T-helper 1 cell (primary cell): ENCODE measurements at regions not wholly inside any gene's neighbourhood (a gene's known extent, or its start where the extent isn't known, plus 50 kb on each side); places are given as distances from the start of the nearest gene placed in this dataset.

ENCODE experiments used
- DNase-seq, 5 donors: peaks; one replicate each; pipeline ENCODE4 v3.0.0-alpha.2; 2012 to 2020

DNA sequence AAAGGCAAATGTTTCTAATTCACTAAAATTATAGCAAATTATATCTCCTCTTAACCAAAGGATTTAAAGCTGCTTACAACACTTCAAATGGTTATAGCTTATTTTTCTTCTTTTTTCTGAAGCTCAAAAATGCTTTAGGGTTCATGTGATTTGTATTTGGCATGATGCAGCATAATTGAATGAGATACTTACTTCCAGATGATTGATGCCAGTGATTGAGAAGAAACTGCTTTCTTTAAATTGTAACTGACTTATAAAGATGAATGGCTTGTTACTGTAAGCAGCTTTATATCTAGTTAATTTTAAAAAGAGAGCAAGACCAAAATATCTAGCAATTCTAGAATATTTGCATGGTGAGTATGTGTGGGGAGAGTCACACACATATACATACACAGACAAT lies 270.7 kb upstream of the THRB start:
- DNase-seq, result no peak

DNA sequence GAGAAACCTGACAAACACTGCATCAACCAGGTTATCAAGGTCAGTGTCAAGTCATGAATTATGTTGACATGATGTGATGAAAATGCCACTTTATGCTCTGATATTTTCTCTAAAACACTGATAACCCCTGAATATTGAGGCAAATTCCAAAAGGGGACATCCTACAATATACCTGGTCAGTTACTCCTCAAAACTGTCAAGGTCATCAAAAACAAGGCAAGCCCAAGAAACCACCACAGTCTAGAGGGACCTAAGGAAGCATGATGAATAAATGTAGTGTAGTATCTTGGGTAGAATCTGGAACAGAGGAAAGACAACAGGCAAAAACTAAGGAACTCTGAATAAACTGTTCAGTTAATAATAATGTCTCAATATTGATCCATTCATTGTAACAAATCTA lies 275.3 kb upstream of the THRB start:
- DNase-seq, result no peak

DNA sequence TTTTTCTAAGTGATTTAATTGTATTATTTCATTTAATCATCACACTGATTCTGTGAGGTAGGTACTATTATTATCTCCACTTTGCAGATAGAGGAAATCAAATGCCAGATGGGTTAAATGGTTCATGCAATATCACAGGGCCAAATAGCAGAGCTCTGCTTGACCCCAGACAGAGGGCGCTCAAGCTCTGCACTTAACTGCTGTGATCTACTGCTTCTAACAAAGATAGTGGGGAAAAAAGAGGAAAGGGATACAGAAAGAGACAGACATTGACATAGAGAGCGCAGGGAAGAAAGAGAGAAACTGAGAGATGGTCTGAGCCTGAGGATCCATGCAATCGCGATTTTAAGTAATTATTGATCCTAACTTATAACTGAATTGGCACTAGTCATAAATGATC lies 279.1 kb upstream of the THRB start:
- DNase-seq, result peak in 1 of 5 donors; percentile 1

DNA sequence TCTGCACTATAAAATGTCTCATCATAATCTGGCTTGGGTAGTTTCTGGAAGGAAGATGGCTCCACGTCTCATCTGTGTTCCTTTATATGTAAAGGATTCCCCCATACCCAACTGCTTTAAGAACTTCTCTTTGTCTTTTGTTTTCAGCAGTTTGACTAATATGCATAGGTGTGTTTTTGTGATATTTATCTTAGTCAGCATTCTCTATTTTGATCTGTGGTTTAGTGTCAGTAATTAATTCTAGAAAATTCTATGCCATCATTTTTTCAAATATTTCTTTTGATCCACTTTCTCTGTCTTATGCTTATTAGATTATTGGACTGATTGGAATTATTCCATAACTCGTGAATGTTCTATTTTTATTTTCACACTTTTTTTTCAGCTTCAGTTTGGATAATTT lies 286.3 kb upstream of the THRB start:
- no peak for DNase-seq

DNA sequence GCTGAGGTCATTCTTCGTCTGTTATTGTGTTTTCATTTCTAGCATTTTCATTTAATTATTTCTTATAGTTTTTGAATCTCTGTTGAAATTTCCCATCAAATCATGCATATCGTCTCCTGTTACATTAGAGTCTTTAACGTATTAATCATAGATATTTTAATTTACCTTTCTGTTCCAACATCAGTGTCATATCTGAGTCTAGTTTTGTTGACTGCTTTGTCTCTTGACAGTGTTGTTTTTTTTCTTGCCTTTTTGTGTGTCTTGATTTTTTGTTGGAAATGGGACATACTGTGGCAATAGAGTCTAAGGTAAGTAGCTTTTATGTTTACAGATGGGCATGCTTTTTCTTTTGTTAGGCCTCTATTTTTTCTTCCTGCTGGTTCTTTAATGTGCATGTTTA lies 286.8 kb upstream of the THRB start:
- no peak for DNase-seq

DNA sequence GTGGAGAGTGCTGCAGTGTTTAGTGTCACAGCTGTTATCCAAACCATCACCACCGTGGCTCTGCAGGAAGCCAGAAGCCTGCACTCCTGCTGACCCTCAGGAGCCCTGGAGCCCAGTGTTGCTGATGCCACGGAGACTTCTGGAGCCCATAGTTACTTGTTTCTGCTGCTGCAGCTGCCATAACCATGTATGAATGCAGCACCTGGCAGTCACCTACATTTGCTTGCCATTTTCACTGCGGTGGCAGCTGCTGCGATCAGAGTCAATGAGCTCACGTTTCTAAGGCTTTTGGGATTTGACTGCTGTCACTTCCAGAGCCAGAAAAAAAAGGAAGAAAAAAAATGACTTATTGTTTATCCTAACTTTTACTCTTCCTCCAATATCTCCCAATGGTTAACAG lies 299.2 kb upstream of the THRB start:
- DNase-seq, result no peak

DNA sequence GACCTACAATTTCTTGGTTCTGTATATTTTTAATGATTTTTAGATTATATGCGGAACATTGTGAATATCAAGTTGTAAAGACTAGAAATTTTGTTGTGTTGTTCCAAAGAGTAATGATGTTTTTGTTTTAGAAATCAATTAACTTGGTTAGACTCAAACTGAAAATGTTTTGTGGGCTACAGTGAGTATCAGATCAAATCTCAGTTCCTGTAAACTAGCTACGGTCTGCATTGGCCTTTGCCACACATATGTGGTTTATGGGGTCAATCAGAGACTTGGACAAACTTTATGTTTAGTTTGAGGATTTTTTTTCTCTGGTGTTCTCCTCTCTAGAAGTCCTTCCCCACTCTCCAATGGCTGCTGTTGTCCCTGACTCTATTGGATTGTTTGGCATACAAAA lies 308.0 kb upstream of the THRB start:
- DNase-seq, result no peak

DNA sequence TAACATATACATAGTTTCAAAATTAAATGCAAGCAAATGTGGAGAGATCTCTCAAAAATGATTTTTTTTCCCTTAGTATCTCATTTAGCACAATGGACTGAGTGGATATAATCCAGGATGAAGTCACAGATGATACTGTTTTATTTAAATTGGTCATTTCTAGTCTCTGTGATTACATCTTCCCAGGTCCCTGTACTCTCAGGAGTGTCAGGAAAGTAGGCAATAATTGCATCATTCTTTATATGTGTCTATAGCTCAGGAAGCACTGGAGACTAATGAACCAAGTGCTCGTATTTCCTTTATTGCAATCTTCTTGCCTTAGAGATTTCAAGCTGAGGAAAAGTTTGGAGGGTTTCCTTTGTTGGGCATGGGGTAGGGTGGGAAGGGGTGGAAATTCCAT lies 309.4 kb upstream of the THRB start:
- no peak for DNase-seq

DNA sequence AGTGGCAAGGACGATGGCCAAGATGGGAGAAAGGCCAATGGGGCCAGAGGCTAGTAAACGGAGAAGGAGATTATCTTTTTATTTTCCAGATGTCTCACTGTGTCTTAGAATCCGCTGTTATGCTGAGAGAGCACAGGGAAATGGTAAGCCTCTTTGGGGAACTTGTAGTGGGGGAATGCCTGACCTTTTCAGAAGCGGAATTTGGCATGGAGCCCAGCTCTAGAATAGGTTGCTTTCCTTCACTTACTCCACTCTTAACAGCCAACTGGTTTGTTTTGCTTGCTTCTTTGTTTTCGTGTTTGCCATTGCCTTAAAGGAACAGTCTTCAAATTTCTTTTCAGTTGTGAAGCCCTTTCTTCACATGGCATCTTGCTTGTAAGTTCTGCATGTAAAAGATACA lies 316.2 kb upstream of the THRB start:
- no peak for DNase-seq

DNA sequence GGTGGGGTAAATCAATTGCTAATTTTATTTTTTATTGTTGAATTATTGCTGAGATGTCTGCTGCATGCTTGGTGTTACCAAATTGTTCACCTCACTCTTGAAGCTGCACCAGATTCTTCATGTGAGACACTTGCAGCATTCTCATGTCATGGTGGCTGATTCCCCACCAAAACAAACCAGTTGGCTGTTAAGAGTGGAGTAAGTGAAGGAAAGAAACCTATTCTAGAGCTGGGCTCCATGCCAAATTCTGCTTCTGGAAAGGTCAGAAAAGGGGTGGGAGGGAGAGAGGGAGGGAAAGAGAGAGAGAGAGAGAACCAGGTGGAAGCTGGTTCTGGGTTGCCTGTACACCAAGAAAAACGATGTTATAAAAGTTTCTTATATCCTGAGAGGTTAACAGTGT lies 317.5 kb upstream of the THRB start:
- no peak for DNase-seq

DNA sequence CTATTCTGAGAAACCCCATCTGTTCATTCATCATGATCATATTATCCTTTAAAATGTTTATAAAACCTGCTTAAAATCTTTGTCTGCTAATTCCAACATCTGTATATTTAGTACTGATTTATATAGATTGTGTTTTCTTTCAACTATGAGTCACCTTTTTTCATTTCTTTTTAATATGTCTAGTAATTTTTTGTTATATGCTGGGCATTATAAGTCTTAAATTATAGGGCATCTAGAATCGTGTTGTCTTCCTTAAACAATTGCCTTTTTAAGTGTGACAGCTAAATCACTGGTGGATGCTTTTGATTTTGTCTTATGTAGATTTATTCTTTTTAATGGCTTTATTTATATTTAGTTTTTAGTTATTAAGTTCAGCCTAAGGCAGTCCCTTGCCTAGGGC lies 323.4 kb upstream of the THRB start:
- no peak for DNase-seq

DNA sequence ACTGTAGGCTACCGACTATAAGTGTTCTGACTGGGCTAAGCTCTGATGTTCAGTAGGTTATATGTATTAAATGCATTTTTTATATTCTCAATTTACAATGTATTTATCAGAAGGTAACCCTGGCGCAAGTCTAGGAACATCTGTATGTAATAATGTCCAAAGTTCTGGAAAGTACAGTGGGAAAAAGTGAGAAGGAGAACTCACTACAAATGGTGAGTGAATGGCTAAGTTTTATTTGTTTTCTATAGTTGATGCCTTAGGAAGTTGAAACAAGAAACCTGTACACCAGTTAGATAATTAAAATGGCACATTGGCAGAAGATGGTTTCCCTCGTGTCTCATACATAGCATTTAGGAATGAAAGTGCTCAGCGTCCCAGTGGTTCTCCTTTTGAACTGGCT lies 333.4 kb upstream of the THRB start:
- DNase-seq, result no peak

DNA sequence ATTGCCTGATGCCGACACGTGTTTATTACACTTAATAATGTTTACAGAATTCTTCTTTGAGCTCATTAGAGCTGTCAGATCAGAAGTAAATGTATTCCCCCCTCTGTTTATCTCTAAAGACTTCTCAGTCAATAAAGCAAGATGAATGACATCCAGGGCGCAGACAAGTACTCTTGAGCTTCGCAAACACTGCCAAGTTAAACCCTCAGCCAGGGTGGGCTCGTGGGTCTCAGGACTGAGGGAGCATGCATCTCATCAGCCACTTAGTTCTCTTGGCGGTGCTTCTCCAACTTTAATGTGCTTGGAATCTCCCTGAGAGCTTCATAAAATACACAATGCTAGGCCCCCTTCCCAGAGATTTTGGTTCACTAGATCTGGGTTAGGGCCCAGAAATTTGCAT lies 333.9 kb upstream of the THRB start:
- no peak for DNase-seq

DNA sequence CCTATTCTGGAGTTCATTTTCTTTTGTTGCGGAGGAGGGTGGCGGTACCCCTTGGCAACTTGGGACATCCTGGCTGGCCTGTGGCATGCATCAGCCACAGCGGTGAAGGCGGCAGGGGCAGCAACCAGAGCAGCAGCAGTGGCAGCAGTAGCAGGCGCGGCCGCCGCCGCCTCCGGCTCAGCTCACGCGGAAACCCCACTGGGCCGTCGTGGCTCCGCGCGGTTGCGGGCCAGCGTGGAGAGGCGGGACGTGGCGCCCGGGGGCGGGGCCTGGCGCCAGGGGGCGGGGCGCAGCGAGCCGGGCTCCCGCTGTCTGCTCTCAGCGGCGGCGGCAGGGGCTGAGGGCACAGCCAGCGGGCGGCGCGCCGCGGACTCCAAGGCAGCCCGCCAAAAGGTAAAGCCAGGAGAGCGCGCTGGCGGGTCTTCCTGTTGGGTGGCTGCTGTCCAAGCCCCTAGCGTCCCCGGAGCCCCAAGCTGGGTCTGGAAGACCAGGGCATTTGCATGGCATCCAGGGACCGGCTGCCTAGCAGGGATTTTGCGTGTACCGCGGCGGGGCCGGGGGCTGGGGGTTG lies 334.4 kb upstream of the THRB start:
- no peak for DNase-seq

DNA sequence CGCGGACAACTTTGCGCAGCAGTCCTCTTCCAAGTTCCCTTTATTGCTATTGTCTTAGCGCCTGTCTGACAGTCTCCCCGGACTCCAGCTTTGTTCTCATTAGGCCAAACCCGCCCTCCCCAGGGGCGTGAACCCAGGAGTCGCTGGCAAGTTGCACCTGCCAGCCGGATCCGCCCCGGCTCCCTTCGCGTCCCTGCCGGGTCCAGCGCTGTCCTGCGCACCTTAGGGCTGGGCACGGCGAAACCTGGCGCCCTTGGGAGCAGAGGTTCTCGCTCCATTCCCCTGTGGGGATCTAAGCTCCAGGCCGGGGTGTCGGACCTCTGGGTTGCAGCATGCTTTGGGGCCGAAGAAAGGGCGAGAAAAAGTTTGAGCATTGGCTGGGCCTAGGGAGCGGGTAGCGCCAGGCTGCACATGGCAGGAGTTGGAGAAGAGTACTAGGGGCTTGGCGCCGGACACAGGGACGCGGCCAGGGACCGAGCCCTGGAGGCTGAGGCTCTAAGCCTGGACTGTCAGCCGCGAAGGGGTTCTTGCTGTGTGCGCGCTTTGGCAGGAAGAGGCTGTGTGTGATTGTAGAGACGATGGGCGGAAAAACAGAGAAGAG lies 335.1 kb upstream of the THRB start:
- no peak for DNase-seq

DNA sequence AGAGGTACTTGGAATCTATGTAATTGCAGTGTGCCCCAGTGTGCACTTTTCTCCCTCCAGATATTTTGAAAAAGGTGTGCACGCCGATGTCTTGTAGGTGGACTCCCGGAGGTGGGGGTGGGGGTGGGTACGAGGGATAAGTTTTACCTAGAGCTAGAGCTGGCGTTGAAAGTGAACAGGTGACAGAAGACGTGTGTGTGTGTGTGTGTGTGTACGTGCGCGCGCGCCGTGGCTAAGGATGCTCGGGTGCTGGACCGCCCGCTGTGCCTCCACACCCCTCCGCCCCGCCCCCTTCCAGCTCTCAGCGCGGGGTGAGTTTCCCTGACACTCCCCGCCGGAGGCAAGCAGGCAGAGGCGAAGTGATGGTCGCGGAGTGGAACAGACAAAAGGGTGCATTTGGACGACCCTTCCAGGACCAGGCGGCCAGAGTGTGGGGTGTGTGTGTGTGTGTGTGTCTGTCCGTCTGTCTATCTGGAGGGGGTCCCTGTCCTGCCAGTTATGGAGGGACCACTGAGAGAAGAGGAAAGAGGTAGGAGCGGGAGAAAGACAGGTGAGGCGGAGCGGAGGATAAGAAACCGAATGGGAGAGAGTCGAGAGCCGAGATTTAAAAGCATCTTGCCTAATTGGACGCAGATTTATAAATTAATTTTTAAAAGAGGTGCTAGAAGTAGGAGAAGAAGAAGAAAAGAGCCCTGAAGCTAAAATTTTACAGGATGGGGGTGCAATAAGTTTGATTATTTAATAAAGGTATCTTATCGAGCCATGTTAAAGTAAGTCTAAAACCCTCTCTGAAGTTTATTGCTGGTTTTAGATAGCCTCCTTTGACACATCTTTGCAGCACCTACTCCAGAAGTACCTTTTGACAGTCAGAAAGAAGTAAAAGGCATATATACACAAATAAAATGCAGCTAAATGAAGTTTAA lies 335.8 kb upstream of the THRB start:
- DNase-seq, result no peak

DNA sequence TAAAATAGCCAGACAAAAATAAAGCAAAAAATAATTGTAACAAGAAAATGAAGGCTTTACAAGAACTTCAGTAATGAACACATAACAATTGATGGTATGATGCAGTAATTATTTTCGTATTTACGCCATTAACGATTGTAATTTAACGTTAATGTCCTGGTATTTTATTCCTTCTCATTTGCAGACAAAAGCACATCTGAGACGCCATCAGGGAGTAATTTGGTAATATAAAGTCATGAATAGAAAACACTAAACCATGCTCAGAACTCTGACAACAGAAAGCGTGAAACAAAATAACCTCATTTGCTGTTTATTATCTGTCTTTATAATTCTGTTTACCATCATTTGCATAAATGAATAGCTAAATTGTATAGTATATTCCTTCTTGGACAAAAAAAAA lies 336.6 kb upstream of the THRB start:
- DNase-seq, result no peak

DNA sequence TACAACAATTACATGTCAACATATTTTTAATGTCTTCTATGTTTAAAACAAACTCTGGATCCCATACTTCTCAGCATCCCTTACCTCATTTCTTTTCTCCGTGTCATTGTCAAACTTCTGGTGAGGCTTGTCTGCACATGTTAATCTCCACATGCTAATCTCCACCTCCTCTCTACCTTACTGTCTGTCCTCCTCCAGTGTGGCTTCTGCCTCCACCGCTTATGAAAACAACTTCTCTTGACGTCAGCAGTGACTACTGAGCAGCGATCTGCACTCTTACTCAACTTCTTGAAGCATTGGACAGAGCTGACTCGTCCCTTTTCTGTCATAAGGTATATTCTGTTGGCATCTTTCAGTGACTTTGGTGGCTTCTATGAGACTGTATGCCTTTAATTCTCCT lies 338.2 kb upstream of the THRB start:
- no peak for DNase-seq

DNA sequence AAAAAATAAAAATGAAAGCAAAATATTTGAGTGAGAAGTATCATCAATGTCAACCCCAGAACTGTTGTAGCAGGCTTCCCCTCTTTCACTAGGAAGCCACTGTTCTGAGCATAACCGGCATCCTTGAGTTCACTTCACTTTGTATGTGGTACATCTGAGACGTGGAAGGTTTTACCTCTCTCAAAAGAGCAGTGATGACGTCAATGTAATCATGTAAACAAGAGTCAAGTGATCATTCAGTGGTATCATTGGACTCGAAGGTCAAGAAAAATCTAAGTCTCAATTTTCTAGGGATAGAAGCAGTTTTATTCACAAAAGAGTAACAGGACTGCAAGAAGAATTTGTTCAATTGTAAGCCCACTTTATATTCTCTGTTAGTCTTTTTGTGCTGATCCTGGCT lies 339.8 kb upstream of the THRB start:
- no peak for DNase-seq

DNA sequence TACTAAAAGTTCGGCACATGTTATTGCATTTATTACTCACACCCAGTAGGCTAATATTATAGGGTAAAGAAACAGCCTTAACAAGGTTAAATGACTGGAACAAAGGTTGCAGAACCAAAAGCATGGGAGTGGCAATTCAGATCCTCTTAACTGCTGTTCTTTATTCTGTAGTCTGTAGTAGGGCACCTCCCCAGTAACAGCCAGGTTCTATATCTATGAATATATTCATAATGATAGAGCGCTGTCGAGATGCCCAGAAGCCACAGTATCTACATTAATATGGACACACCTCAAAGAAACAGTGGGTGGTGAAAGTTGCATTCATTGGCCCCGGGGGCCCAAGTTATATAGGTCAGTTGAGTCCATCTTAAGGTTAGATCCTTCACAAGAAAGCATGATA lies 340.9 kb upstream of the THRB start:
- DNase-seq, result no peak

DNA sequence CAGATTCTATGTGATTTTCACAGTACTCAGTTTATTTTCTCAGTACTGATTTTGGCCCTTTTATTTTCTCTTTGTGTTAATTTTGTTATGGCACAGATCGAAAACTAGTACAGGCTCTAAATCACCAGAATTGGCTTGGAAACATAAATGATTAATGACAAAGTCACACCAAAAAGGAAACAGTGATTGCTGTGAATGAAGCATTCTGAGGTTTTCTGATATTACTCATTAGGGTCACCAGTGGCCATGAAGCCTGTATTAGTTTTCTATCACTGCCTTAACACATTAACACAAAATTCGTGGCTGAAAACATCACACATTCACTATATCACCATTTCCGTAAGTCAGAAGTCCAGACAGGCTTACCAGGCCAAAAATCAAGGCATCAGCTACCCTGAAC lies 343.0 kb upstream of the THRB start:
- no peak for DNase-seq

DNA sequence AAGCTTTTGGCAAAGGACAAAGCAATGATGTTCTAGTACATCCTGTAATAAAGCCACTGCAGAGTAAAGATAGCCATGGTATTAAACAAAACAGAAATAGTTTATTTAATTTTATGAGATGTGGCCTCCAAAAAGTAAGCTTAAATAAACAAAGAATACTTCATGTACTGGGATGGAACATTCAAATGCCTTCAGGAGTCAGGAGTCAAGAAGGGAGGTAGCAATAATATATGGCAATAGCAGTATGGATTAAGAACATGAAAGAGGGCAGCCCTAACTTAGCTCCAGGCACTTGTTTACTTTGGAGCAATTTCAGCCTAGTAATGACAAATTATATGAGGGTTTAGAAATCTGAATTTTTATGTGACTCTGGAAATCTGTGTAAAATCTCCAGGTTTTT lies 343.9 kb upstream of the THRB start:
- no peak for DNase-seq

DNA sequence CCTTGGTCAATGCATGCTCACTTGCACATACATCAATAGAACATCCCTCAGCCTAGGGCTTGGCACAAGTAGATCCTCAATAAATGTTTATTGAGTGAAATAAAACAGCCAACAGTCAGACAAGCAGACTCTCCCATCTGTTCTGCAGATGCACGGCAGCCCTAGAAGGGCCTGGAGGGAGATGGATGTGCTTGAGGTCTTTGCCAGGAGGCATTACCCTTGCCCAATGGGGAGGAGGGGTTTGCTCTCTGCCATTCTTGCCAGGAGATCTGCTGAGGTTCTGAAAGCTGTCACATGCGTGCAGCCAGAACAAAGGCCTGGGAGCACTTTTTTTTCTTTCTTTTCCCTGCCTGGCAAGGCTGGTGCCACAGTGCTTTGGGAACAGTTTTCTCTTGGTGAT lies 349.3 kb upstream of the THRB start:
- DNase-seq, result no peak

DNA sequence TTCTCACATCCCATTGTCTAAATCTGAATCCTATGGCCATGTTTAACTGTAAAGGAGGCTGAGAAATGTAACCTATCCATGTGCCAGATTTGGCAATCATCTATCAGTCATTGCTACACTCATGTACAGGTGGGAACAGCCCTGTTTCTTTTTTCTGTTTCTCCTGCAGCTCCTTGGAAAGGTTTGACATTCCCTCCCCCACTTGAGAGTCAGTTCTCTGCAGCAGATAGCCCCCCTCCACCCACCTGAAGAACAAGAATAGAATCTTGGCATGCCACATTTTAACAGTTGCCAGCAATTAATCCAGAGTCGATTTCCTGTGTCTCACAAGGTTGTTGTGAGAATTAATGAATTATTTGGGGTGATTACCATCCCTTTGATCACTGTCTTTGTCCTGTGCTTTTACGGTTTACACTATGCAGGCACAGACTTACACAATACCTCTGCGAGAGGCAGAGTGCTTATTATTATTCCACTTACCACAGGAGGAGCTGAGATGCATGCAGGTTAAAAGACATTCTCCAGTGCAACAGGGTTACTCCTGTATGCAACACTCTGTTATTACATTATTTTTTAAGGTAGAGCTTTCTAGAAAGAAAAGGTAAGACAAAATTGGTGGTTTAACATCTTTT lies 351.0 kb upstream of the THRB start:
- no peak for DNase-seq
